ENCODE measurements at regions not wholly inside any gene's neighbourhood (a gene's known extent, or its start where the extent isn't known, plus 50 kb on each side); places are given as distances from the start of the nearest gene placed in this dataset.

- H3K4me3 ChIP-seq (ENCODE audit: low read depth, low read length): no peak overlapping the region
- no peak for TF ChIP-seq CTCF (IDR thresholded peaks at IDR 0.05; ENCODE audit: low read depth, low read length, missing control alignments)
- DNase-seq (ENCODE audit: low read depth): no peak
- in situ Hi-C loops (cut with HindIII; ENCODE audit: low sequenced_read_pairs): no loop called here
Measured at GRCh38 chr3:110210086-110210660, 861.4 kb upstream of the NECTIN3 start.

GRCh38 chr3:110226645-110227044 lies 845.0 kb upstream of the NECTIN3 start:
- no peak overlapping the region for H3K4me3 ChIP-seq (ENCODE audit: low read depth, low read length)
- no peak for DNase-seq (ENCODE audit: low read depth)
- in situ Hi-C loops (cut with HindIII; ENCODE audit: low sequenced_read_pairs): no loop called here
- TF ChIP-seq CTCF (IDR thresholded peaks at IDR 0.05; ENCODE audit: low read depth, low read length, missing control alignments): no peak

GRCh38 chr3:110227991-110228390 lies 843.6 kb upstream of the NECTIN3 start:
- no peak for DNase-seq (ENCODE audit: low read depth)
- no peak for TF ChIP-seq CTCF (IDR thresholded peaks at IDR 0.05; ENCODE audit: low read depth, low read length, missing control alignments)
- in situ Hi-C loops (cut with HindIII; ENCODE audit: low sequenced_read_pairs): no loop called here
- no peak overlapping the region for H3K4me3 ChIP-seq (ENCODE audit: low read depth, low read length)

- TF ChIP-seq CTCF (IDR thresholded peaks at IDR 0.05; ENCODE audit: low read depth, low read length, missing control alignments): no peak
- no peak overlapping the region for H3K4me3 ChIP-seq (ENCODE audit: low read depth, low read length)
- no peak for DNase-seq (ENCODE audit: low read depth)
- in situ Hi-C loops (cut with HindIII; ENCODE audit: low sequenced_read_pairs): no loop called here
Measured at GRCh38 chr3:110234831-110235230, 836.8 kb upstream of the NECTIN3 start.

GRCh38 chr3:110236976-110237610 lies 834.5 kb upstream of the NECTIN3 start:
- in situ Hi-C loops (cut with HindIII; ENCODE audit: low sequenced_read_pairs): no loop called here
- no peak overlapping the region for H3K4me3 ChIP-seq (ENCODE audit: low read depth, low read length)
- DNase-seq (ENCODE audit: low read depth): no peak
- TF ChIP-seq CTCF (IDR thresholded peaks at IDR 0.05; ENCODE audit: low read depth, low read length, missing control alignments): no peak

- no peak for DNase-seq (ENCODE audit: low read depth)
- TF ChIP-seq CTCF (IDR thresholded peaks at IDR 0.05; ENCODE audit: low read depth, low read length, missing control alignments): no peak
- in situ Hi-C loops (cut with HindIII; ENCODE audit: low sequenced_read_pairs): no loop called here
- no peak overlapping the region for H3K4me3 ChIP-seq (ENCODE audit: low read depth, low read length)
Measured at GRCh38 chr3:110243081-110243480, 828.5 kb upstream of the NECTIN3 start.

Measured in astrocyte of the cerebellum (primary cell).